Adipocyte (in vitro differentiated cells): ENCODE measurements at regions not wholly inside any gene's neighbourhood (a gene's known extent, or its start where the extent isn't known, plus 50 kb on each side); places are given as distances from the start of the nearest gene placed in this dataset.

Source experiments
- DNase-seq: peaks from one replicate; pipeline ENCODE4 v3.0.0-alpha.2; 2015; ENCODE audit warnings: low read depth
- H3K27me3 ChIP-seq: replicated peaks from 2 replicates; pipeline ENCODE4 v1.7.0; 2013; ENCODE audit warnings: mild to moderate bottlenecking, low read length, moderate library complexity; ENCODE audit not compliant: control insufficient read depth, insufficient read depth
- H3K36me3 ChIP-seq: 2 replicates; pipeline ENCODE4 v1.7.0; 2013; ENCODE audit warnings: low read length, mild to moderate bottlenecking, moderate library complexity; ENCODE audit not compliant: control insufficient read depth, insufficient read depth, severe bottlenecking
- H3K4me1 ChIP-seq: 2 replicates; pipeline ENCODE4 v1.7.0; 2013; ENCODE audit warnings: mild to moderate bottlenecking, low read length, moderate library complexity; ENCODE audit not compliant: control insufficient read depth, insufficient read depth
- H3K4me3 ChIP-seq: 2 replicates; pipeline ENCODE4 v1.7.0; 2013; ENCODE audit warnings: mild to moderate bottlenecking, low read length, moderate library complexity
- H3K9ac ChIP-seq: 2 replicates; pipeline ENCODE4 v1.7.0; 2013; ENCODE audit warnings: mild to moderate bottlenecking, low read length, moderate library complexity
- H3K9me3 ChIP-seq: 2 replicates; pipeline ENCODE4 v1.7.0; 2013; ENCODE audit warnings: mild to moderate bottlenecking, low read length, moderate library complexity; ENCODE audit not compliant: control insufficient read depth

DNA sequence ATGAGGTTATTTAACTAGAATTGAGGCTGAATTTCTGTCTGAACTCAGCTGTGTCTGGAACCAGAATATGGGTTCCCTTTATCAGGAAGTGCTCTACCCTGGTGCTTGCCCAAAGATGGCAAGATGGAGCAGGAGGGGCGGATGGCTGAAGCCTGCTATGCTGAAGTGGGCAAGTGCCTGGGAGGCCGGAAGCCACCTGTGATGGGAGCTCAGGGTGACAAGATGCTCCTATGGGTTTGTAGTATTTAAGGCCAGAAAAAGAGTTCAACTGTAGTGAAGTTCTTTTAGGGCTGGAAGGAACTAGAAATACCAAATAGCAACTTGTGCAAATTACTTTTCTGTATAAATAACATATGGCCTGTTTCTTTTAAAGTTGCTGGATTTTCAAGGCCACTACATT, 808.9 kb upstream of the RAB6C start:
- Histone ChIP-seq H3K9ac (no peak overlapping the region), H3K36me3 (no peaks in the 10 kb centered on the region), H3K4me3 (no peak overlapping the region), H3K4me1 (no peaks in the 10 kb centered on the region), H3K27me3 (peaks cover 13% of the 10 kb centered on the region), H3K9me3 (peaks cover 12% of the 10 kb centered on the region)
- DNase-seq = no peak

- DNase-seq = no peak
- Histone ChIP-seq H3K27me3 (peaks cover 11% of the 10 kb centered on the region), H3K36me3 (no peaks in the 10 kb centered on the region), H3K9me3 (peaks cover 12% of the 10 kb centered on the region), H3K9ac (no peak overlapping the region), H3K4me3 (no peak overlapping the region), H3K4me1 (peaks cover 13% of the 10 kb centered on the region)
Measured at GRCh38 chr2:129174143-129174542, 805.3 kb upstream of the RAB6C start.

DNA sequence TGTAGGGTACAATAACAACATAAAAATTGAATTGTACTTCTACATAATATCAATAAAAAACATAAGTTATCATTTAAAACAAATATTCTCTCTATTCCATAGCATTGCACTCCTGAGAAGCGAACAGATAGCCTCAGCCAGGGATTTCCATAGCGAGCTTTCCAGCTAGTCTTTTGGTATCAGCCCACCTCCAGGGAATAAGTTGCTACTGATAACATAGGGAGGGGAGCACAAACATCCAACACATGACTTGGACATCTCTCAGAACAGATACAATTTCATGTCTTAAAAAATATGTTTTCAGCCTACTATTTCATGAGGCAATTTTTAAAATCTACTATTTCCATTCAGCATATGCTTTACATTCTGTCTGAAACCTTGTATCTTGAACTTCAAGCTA, 804.4 kb upstream of the RAB6C start:
- peaks cover 12% of the 10 kb centered on the region for H3K9me3 ChIP-seq
- no peaks in the 10 kb centered on the region for H3K36me3 ChIP-seq
- peaks cover 13% of the 10 kb centered on the region for H3K4me1 ChIP-seq
- no peak overlapping the region for H3K9ac ChIP-seq
- H3K4me3 ChIP-seq = no peak overlapping the region
- H3K27me3 ChIP-seq = peaks cover 2% of the 10 kb centered on the region
- DNase-seq = no peak

DNA sequence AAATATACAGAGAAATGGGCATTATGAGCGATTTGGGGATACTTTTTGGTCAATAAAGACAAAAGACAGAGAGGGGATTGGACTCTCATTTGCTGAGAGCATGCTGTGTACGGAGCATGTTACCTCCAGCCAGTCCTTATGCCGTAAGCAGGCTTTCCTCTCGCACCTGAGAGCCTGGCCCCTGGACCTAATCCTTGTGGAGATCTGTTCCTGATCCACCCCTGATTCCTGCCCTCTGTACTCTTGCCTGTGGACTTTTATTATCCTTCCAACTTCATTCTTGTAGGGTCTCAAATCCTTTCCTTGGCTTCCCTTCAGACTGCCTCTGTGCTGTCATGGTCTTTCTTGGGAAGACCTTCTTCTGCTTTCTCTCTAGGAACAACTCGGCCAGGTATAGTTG, 803.1 kb upstream of the RAB6C start:
- H3K4me3 ChIP-seq = no peak overlapping the region
- H3K27me3 ChIP-seq = no peaks in the 10 kb centered on the region
- no peak for DNase-seq
- H3K36me3 ChIP-seq = no peaks in the 10 kb centered on the region
- H3K9me3 ChIP-seq = peaks cover 12% of the 10 kb centered on the region
- no peak overlapping the region for H3K9ac ChIP-seq
- H3K4me1 ChIP-seq = peaks cover 13% of the 10 kb centered on the region

DNA sequence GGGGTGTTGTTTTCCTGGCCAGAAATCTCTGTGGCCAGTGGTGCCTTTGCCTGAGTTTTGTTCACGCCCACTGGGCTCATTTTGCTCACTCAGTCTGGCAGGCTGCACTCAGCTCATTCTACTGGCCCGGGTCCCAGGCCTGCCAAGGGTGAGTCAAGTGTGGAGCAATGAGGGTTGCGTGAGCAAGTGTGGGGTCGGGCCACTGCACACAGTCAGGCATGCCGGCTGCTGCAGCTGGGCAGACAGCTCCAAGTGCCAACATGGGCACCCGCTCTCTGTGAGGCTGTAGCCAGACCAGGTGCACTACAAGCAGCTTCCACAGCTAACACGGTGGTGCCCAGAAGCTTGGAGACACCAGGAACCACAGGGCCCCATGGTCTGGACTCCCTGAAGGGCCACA, 801.1 kb upstream of the RAB6C start:
- no peak overlapping the region for H3K4me3 ChIP-seq

GRCh38 chr2:129179199-129179598, 800.3 kb upstream of the RAB6C start:
- no peaks in the 10 kb centered on the region for H3K27me3 ChIP-seq
- no peak for DNase-seq

More for the DNA sequence above, 801.1 kb upstream of the RAB6C start:
- H3K27me3 ChIP-seq = no peaks in the 10 kb centered on the region
- H3K36me3 ChIP-seq = no peaks in the 10 kb centered on the region
- no peak overlapping the region for H3K9ac ChIP-seq
- H3K4me1 ChIP-seq = peaks cover 13% of the 10 kb centered on the region
- DNase-seq = no peak
- H3K9me3 ChIP-seq = peaks cover 9% of the 10 kb centered on the region

GRCh38 chr2:129180124-129180716, 799.2 kb upstream of the RAB6C start:
- no peak for DNase-seq
- H3K27me3 ChIP-seq = no peaks in the 10 kb centered on the region
- no peaks in the 10 kb centered on the region for H3K9me3 ChIP-seq
- H3K9ac ChIP-seq = no peak overlapping the region
- H3K4me1 ChIP-seq = peaks cover 13% of the 10 kb centered on the region
- no peak overlapping the region for H3K4me3 ChIP-seq
- no peaks in the 10 kb centered on the region for H3K36me3 ChIP-seq

More at GRCh38 chr2:129179199-129179598, 800.3 kb upstream of the RAB6C start:
- Histone ChIP-seq H3K4me3 (no peak overlapping the region), H3K9ac (no peak overlapping the region), H3K4me1 (peaks cover 13% of the 10 kb centered on the region), H3K9me3 (peaks cover under 1% of the 10 kb centered on the region), H3K36me3 (no peaks in the 10 kb centered on the region)

- Histone ChIP-seq H3K4me3 (no peak overlapping the region), H3K4me1 (peaks cover 13% of the 10 kb centered on the region), H3K36me3 (no peaks in the 10 kb centered on the region), H3K9ac (no peak overlapping the region), H3K27me3 (no peaks in the 10 kb centered on the region), H3K9me3 (no peaks in the 10 kb centered on the region)
- DNase-seq = no peak
Measured at GRCh38 chr2:129181433-129181832, 798.0 kb upstream of the RAB6C start.

DNA sequence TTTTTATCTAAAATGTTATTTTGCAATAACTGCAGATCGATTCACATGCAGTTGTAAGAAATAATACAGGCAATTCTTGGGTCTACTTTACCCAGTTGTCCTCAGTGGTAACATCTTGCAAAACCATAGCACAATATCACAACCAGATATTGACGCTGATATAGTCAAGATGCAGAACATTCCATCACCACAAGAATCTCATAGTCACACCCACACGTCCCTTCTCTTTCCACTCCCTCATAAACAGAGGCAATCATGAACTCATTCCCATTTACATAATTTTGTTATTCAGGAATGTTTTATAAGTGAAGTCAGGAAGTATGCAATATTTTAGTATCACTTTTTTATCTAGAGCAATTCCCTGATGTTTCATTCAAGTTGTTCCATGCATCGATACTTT, 797.5 kb upstream of the RAB6C start:
- DNase-seq = no peak
- H3K27me3 ChIP-seq = peaks cover 3% of the 10 kb centered on the region

DNA sequence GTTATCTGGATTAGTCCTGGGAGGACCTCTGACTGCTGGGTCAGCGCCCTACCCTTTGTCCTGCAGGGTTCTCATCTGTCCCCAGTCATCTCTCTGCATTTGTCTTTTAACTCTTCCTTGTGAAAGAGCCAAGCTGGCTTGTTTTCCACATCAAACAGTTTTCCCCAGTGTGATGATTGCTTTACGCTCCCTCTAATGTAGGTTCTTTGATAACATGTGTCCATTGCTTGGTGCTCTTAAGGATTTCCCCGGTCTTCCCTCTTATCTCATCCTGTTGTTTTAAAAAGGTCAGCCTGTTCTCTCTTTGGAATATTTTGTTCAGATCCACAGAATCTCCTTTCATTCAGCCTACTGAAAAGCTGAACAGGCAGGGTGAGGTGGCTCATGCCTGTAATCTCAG, 792.1 kb upstream of the RAB6C start:
- peaks cover 20% of the 10 kb centered on the region for H3K27me3 ChIP-seq
- H3K36me3 ChIP-seq = no peaks in the 10 kb centered on the region
- DNase-seq = no peak
- H3K9ac ChIP-seq = no peak overlapping the region
- no peak overlapping the region for H3K4me3 ChIP-seq
- H3K9me3 ChIP-seq = no peaks in the 10 kb centered on the region
- no peaks in the 10 kb centered on the region for H3K4me1 ChIP-seq

More for the DNA sequence above, 797.5 kb upstream of the RAB6C start:
- Histone ChIP-seq H3K9ac (no peak overlapping the region), H3K9me3 (no peaks in the 10 kb centered on the region), H3K4me3 (no peak overlapping the region), H3K4me1 (peaks cover 13% of the 10 kb centered on the region), H3K36me3 (no peaks in the 10 kb centered on the region)

DNA sequence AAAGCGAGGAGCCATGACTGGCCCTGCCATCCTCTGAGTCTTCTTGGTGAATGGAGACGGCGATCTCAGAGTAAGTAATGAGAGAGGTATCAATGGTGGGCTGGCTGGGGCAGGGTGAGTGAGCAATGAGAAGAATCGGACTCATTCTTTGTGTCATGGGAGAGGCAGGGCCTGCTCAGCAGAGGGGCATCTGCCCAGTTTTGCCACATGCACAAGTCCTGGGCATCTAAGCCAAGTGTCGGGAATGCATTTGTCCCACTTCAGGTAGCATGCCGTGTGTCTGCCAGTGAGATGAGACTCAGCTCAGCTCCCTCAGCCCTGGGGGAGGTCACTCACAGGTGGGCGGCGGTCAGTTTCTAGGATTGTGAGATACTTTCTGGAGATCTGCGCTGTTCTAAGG, 791.0 kb upstream of the RAB6C start:
- H3K4me3 ChIP-seq = no peak overlapping the region
- DNase-seq = no peak
- no peaks in the 10 kb centered on the region for H3K4me1 ChIP-seq

More for the DNA sequence above, 791.0 kb upstream of the RAB6C start:
- no peaks in the 10 kb centered on the region for H3K9me3 ChIP-seq
- H3K9ac ChIP-seq = no peak overlapping the region
- no peaks in the 10 kb centered on the region for H3K36me3 ChIP-seq
- peaks cover 20% of the 10 kb centered on the region for H3K27me3 ChIP-seq
